HL-60 (cell line): ENCODE measurements at regions not wholly inside any gene's neighbourhood (a gene's known extent, or its start where the extent isn't known, plus 50 kb on each side); places are given as distances from the start of the nearest gene placed in this dataset.

Experiments used
- DNase-seq, 2 experiments: peaks; one replicate each; pipeline ENCODE4 v3.0.0-alpha.2; 2010 to 2020; ENCODE audit warnings: low read depth in 1 of 2, low spot score in 1 of 2
- H3K27ac ChIP-seq: fragments of 250-450 bp; sonication (Bioruptor Pico); replicated peaks from 2 replicates; pipeline ENCODE4 v1.5.1; 2020; ENCODE audit warnings: mild to moderate bottlenecking, moderate library complexity
- H3K27me3 ChIP-seq: fragments of 250-450 bp; sonication (Bioruptor Pico); 2 replicates; pipeline ENCODE4 v1.5.1; 2021; ENCODE audit warnings: mild to moderate bottlenecking, moderate library complexity; ENCODE audit not compliant: insufficient read depth, poor library complexity, severe bottlenecking
- H3K4me3 ChIP-seq: replicated peaks from 2 replicates; pipeline ENCODE4 v1.5.1; 2011; ENCODE audit warnings: mild to moderate bottlenecking, control low read depth, low read length; ENCODE audit not compliant: insufficient read depth
- GABPA ChIP-seq: IDR thresholded peaks from 2 replicates; pipeline ENCODE4 v1.6.1; 2012; ENCODE audit warnings: low read depth
- POLR2AphosphoS5 ChIP-seq: IDR thresholded peaks from 2 replicates; pipeline ENCODE4 v1.6.1; 2012; ENCODE audit warnings: low read depth
- SPI1 ChIP-seq: IDR thresholded peaks from 2 replicates; pipeline ENCODE4 v1.6.1; 2012; ENCODE audit warnings: low read depth, mild to moderate bottlenecking, borderline replicate concordance
- TF ChIP-seq, protein P1 (sequence below): IDR thresholded peaks from one replicate; pipeline ENCODE4 v1.5.1; 2011; ENCODE audit warnings: low read length, control low read depth, inconsistent platforms; ENCODE audit not compliant: insufficient read depth
- TF ChIP-seq, protein P2 (sequence below): IDR thresholded peaks from 2 replicates; pipeline ENCODE4 v1.6.1; 2012; ENCODE audit warnings: low read depth; ENCODE audit not compliant: insufficient replicate concordance

GRCh38 chr2:8088810-8089209 lies 593.0 kb upstream of the ID2 start:
- H3K4me3 ChIP-seq, result no peak overlapping the region
- no peak overlapping the region for H3K27ac ChIP-seq
- DNase-seq, result no peak
- no peaks in the 10 kb centered on the region for H3K27me3 ChIP-seq
- TF ChIP-seq GABPA (no peak), POLR2AphosphoS5 (no peak), SPI1 (no peak)
- TF ChIP-seq, protein P1, sequence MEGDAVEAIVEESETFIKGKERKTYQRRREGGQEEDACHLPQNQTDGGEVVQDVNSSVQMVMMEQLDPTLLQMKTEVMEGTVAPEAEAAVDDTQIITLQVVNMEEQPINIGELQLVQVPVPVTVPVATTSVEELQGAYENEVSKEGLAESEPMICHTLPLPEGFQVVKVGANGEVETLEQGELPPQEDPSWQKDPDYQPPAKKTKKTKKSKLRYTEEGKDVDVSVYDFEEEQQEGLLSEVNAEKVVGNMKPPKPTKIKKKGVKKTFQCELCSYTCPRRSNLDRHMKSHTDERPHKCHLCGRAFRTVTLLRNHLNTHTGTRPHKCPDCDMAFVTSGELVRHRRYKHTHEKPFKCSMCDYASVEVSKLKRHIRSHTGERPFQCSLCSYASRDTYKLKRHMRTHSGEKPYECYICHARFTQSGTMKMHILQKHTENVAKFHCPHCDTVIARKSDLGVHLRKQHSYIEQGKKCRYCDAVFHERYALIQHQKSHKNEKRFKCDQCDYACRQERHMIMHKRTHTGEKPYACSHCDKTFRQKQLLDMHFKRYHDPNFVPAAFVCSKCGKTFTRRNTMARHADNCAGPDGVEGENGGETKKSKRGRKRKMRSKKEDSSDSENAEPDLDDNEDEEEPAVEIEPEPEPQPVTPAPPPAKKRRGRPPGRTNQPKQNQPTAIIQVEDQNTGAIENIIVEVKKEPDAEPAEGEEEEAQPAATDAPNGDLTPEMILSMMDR, result no peak
- TF ChIP-seq, protein P2, sequence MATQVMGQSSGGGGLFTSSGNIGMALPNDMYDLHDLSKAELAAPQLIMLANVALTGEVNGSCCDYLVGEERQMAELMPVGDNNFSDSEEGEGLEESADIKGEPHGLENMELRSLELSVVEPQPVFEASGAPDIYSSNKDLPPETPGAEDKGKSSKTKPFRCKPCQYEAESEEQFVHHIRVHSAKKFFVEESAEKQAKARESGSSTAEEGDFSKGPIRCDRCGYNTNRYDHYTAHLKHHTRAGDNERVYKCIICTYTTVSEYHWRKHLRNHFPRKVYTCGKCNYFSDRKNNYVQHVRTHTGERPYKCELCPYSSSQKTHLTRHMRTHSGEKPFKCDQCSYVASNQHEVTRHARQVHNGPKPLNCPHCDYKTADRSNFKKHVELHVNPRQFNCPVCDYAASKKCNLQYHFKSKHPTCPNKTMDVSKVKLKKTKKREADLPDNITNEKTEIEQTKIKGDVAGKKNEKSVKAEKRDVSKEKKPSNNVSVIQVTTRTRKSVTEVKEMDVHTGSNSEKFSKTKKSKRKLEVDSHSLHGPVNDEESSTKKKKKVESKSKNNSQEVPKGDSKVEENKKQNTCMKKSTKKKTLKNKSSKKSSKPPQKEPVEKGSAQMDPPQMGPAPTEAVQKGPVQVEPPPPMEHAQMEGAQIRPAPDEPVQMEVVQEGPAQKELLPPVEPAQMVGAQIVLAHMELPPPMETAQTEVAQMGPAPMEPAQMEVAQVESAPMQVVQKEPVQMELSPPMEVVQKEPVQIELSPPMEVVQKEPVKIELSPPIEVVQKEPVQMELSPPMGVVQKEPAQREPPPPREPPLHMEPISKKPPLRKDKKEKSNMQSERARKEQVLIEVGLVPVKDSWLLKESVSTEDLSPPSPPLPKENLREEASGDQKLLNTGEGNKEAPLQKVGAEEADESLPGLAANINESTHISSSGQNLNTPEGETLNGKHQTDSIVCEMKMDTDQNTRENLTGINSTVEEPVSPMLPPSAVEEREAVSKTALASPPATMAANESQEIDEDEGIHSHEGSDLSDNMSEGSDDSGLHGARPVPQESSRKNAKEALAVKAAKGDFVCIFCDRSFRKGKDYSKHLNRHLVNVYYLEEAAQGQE, result no peak

GRCh38 chr2:8089596-8089995 lies 592.3 kb upstream of the ID2 start:
- Histone ChIP-seq H3K27me3 (no peaks in the 10 kb centered on the region), H3K27ac (no peak overlapping the region), H3K4me3 (no peak overlapping the region)
- TF ChIP-seq SPI1, result no peak
- TF ChIP-seq POLR2AphosphoS5, result no peak
- TF ChIP-seq GABPA, result no peak
- TF ChIP-seq, protein P1, result no peak
- DNase-seq, result no peak

DNA sequence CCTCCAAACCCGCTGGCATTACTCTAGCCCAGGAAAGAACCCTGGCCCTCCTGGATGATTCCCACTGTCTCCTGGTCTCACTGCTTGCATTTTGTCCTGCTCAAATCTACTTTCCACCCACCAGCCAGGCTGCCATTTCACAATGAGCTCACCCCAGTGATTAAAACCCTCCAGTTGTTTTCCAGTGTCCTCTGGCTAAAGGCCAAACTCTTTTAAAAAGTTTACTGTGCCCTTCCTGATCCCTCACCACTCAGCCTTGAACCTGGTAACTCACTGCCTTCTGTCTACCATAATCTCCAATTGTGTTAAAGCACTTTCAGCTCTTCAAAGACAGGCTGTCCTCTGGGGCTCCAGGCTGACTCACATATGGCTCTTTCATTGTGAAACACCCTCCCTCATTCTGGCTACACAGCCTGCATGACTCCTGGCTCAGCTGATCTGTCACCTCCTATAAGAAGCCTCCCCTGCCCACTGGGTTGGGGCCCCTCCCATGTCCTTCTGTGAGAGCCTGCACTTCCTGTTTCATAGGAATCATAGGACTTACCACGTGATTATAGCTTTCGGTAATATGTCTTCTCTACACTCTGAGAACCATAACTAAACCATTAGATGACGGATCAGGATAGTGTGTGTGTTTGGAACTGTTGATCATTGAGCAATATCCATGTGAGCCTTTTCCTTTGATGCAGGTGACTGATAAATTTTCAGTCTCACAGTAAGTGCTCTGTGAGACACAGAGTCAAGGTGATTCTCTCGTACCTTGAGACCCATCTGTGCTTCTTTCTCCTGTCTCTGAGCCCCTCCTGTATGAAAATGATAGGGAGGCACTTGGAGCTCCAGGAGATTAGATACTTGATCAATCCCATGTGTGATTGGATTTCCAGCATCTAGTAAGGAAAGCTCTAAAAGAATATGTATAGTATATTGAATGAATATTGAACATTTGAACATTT lies 590.8 kb upstream of the ID2 start:
- H3K4me3 ChIP-seq, result no peak overlapping the region
- TF ChIP-seq, protein P1, result no peak
- no peak for TF ChIP-seq GABPA
- TF ChIP-seq POLR2AphosphoS5, result no peak
- TF ChIP-seq, protein P2, result no peak
- peak; percentile 85 for TF ChIP-seq SPI1
- DNase-seq, result peak; percentile 70 to 90
- H3K27ac ChIP-seq, result peak overlapping the region; percentile 27
- no peaks in the 10 kb centered on the region for H3K27me3 ChIP-seq

- TF ChIP-seq POLR2AphosphoS5 (no peak), GABPA (no peak), SPI1 (no peak)
- TF ChIP-seq, protein P2, result no peak
- TF ChIP-seq, protein P1, result no peak
- no peak for DNase-seq
- H3K27ac ChIP-seq, result no peak overlapping the region
- no peaks in the 10 kb centered on the region for H3K27me3 ChIP-seq
- H3K4me3 ChIP-seq, result no peak overlapping the region
These were observed 587.3 kb upstream of the ID2 start for GRCh38 chr2:8094526-8094925.
